ENCODE measurements at regions not wholly inside any gene's neighbourhood (a gene's known extent, or its start where the extent isn't known, plus 50 kb on each side); places are given as distances from the start of the nearest gene placed in this dataset.

DNA sequence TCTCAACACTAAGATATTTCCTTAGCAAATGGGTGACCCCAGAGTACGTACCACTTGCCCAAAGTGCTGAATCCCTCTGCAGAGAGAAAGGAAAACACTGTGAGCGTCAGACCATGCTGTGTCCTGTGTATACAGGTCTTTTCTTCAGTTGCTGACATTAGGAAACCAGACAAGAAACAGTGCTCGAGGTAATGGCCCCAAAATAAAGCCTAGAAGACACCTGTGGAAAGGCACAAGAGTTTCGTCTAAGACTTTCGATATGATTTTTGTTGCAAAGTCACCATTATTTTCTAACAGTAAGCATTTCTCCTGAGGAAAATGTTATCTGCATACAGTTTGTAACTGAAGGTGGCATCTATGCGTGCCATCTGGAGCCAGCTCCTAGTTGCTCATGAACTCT, 62.0 kb upstream of the SIMC1 start:
- TF ChIP-seq POLR2A (IDR thresholded peaks at IDR 0.05), result no peak
- TF ChIP-seq, protein P1, sequence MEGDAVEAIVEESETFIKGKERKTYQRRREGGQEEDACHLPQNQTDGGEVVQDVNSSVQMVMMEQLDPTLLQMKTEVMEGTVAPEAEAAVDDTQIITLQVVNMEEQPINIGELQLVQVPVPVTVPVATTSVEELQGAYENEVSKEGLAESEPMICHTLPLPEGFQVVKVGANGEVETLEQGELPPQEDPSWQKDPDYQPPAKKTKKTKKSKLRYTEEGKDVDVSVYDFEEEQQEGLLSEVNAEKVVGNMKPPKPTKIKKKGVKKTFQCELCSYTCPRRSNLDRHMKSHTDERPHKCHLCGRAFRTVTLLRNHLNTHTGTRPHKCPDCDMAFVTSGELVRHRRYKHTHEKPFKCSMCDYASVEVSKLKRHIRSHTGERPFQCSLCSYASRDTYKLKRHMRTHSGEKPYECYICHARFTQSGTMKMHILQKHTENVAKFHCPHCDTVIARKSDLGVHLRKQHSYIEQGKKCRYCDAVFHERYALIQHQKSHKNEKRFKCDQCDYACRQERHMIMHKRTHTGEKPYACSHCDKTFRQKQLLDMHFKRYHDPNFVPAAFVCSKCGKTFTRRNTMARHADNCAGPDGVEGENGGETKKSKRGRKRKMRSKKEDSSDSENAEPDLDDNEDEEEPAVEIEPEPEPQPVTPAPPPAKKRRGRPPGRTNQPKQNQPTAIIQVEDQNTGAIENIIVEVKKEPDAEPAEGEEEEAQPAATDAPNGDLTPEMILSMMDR (IDR thresholded peaks at IDR 0.05), result no peak

Data from body of pancreas (tissue), 4 donors.